Liver (tissue), 8 donors: ENCODE measurements at regions not wholly inside any gene's neighbourhood (a gene's known extent, or its start where the extent isn't known, plus 50 kb on each side); places are given as distances from the start of the nearest gene placed in this dataset.

Experiments used
- DNase-seq: peaks from one replicate; pipeline ENCODE4 v3.0.0-alpha.2; 2017; ENCODE audit warnings: low spot score
- H3K27ac ChIP-seq, 2 donors: one replicate each; pipeline ENCODE4 v1.7.0; 2013; ENCODE audit warnings: inconsistent platforms in 2 of 2, low read length in 2 of 2, control low read depth in 1 of 2, low read depth in 1 of 2, mild to moderate bottlenecking in 1 of 2
- H3K27me3 ChIP-seq, 4 donors: one replicate each; pipeline versions ENCODE4 v1.6.1 to v1.7.0; 2013; ENCODE audit warnings: low read length in 3 of 4, inconsistent platforms in 1 of 4, mild to moderate bottlenecking in 1 of 4, moderate library complexity in 1 of 4; ENCODE audit not compliant: control insufficient read depth in 4 of 4, insufficient read depth in 4 of 4
- H3K36me3 ChIP-seq, 4 donors: one replicate each; pipeline versions ENCODE4 v1.6.1 to v1.7.0; 2013; ENCODE audit warnings: low read length in 3 of 4, mild to moderate bottlenecking in 3 of 4, low read depth in 1 of 4, moderate library complexity in 1 of 4; ENCODE audit not compliant: control insufficient read depth in 4 of 4, insufficient read depth in 3 of 4
- H3K4me1 ChIP-seq, 4 donors: one replicate each; pipeline versions ENCODE4 v1.6.1 to v1.7.0; 2013; ENCODE audit warnings: low read length in 3 of 4, mild to moderate bottlenecking in 3 of 4, moderate library complexity in 1 of 4; ENCODE audit not compliant: control insufficient read depth in 4 of 4, insufficient read depth in 4 of 4
- H3K4me3 ChIP-seq, 3 donors: one replicate each; pipeline versions ENCODE4 v1.6.1 to v1.7.0; 2013; ENCODE audit warnings: low read length in 3 of 3, control low read depth in 1 of 3, low read depth in 1 of 3, mild to moderate bottlenecking in 1 of 3
- H3K9ac ChIP-seq, 2 donors: one replicate each; pipeline ENCODE4 v1.7.0; 2013; ENCODE audit warnings: low read length in 2 of 2, mild to moderate bottlenecking in 2 of 2, moderate library complexity in 2 of 2, control low read depth in 1 of 2, low read depth in 1 of 2
- H3K9me3 ChIP-seq, 4 donors: one replicate each; pipeline versions ENCODE4 v1.6.1 to v1.7.0; 2013; ENCODE audit warnings: low read length in 3 of 4; ENCODE audit not compliant: control insufficient read depth in 4 of 4
- CTCF ChIP-seq: fragments of 150-350 bp; IDR thresholded peaks from 2 replicates; pipeline ENCODE4 v1.5.1; 2017; ENCODE audit warnings: improper control_type of control experiment, low read depth, low read length; ENCODE audit not compliant: missing input control
- EGR1 ChIP-seq, 2 donors: IDR thresholded peaks; 2 replicates each; pipeline ENCODE4 v1.6.1; 2016 to 2018; ENCODE audit warnings: antibody characterized with exemption in 2 of 2, low read depth in 2 of 2
- FOXA1 ChIP-seq: IDR thresholded peaks from 2 replicates; pipeline ENCODE4 v1.6.1; 2016; ENCODE audit warnings: antibody characterized with exemption
- FOXA2 ChIP-seq: IDR thresholded peaks from 2 replicates; pipeline ENCODE4 v1.6.1; 2016; ENCODE audit warnings: antibody characterized with exemption
- GABPA ChIP-seq, 2 donors: IDR thresholded peaks in 1 of 2; conservative IDR thresholded peaks in 1 of 2; 2 replicates each; pipeline ENCODE4 v1.6.1; 2016; ENCODE audit warnings: antibody characterized with exemption in 2 of 2, mild to moderate bottlenecking in 1 of 2, moderate library complexity in 1 of 2
- HNF4A ChIP-seq, 2 donors: conservative IDR thresholded peaks; 2 replicates each; pipeline ENCODE4 v1.6.1; 2016; ENCODE audit warnings: antibody characterized with exemption in 2 of 2, mild to moderate bottlenecking in 2 of 2
- HNF4G ChIP-seq: IDR thresholded peaks from 2 replicates; pipeline ENCODE4 v1.6.1; 2016; ENCODE audit warnings: antibody characterized with exemption
- JUND ChIP-seq, 2 donors: IDR thresholded peaks; 2 replicates each; pipeline ENCODE4 v1.6.1; 2016; ENCODE audit warnings: antibody characterized with exemption in 2 of 2
- NR2F2 ChIP-seq: IDR thresholded peaks from 2 replicates; pipeline ENCODE4 v1.6.1; 2016; ENCODE audit warnings: antibody characterized with exemption
- RAD21 ChIP-seq, 2 donors: IDR thresholded peaks; 2 replicates each; pipeline ENCODE4 v1.6.1; 2016; ENCODE audit warnings: antibody characterized with exemption in 2 of 2, mild to moderate bottlenecking in 2 of 2
- REST ChIP-seq: IDR thresholded peaks from 2 replicates; pipeline ENCODE4 v1.6.1; 2016; ENCODE audit warnings: antibody characterized with exemption, mild to moderate bottlenecking
- RXRA ChIP-seq, 2 donors: IDR thresholded peaks; 2 replicates each; pipeline ENCODE4 v1.6.1; 2017 to 2018; ENCODE audit warnings: antibody characterized with exemption in 2 of 2, mild to moderate bottlenecking in 1 of 2
- SP1 ChIP-seq: IDR thresholded peaks from 2 replicates; pipeline ENCODE4 v1.6.1; 2018; ENCODE audit warnings: antibody characterized with exemption, mild to moderate bottlenecking
- TAF1 ChIP-seq: conservative IDR thresholded peaks from 2 replicates; pipeline ENCODE4 v1.6.1; 2016; ENCODE audit warnings: antibody characterized with exemption, mild to moderate bottlenecking
- YY1 ChIP-seq: IDR thresholded peaks from 2 replicates; pipeline ENCODE4 v1.6.1; 2016; ENCODE audit warnings: antibody characterized with exemption, mild to moderate bottlenecking
- WGBS: extraction: QIAGEN DNeasy Blood & Tissue Kit; methylation state at CpG from one replicate; pipeline ENCODE4 v1.1.7; 2013; 5-methylcytosine and 5-hydroxymethylcytosine counted together
- TF ChIP-seq, protein P1 (sequence below): IDR thresholded peaks from 2 replicates; pipeline ENCODE4 v1.6.1; 2016; ENCODE audit warnings: antibody characterized with exemption
- TF ChIP-seq, protein P2 (sequence below): IDR thresholded peaks from 2 replicates; pipeline ENCODE4 v1.6.1; 2016; ENCODE audit warnings: antibody characterized with exemption
- TF ChIP-seq, protein P3 (sequence below): IDR thresholded peaks from 2 replicates; pipeline ENCODE4 v1.6.1; 2016; ENCODE audit warnings: antibody characterized with exemption
- donor health status: healthy.
- donor health status: healthy.
- donor health status: healthy.
- donor health status: healthy.
- donor health status: healthy.

GRCh38 chr21:28226563-28226962 is 766.1 kb downstream of the LTN1 start:
- WGBS, result 88% methylated on average over 2 of the region's 2 CpGs
- no peak overlapping the region for H3K27ac ChIP-seq
- TF ChIP-seq EGR1 (IDR thresholded peaks at IDR 0.05; ENCODE audit: low read depth in 2 of 2) (no peak), RXRA (IDR thresholded peaks at IDR 0.05) (no peak), JUND (IDR thresholded peaks at IDR 0.05) (no peak), YY1 (no peak), FOXA2 (no peak), HNF4G (no peak), NR2F2 (no peak), REST (no peak), CTCF (no peak), FOXA1 (no peak), SP1 (no peak), TAF1 (no peak)
- TF ChIP-seq, protein P1, sequence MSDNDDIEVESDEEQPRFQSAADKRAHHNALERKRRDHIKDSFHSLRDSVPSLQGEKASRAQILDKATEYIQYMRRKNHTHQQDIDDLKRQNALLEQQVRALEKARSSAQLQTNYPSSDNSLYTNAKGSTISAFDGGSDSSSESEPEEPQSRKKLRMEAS, result no peak
- TF ChIP-seq, protein P2, sequence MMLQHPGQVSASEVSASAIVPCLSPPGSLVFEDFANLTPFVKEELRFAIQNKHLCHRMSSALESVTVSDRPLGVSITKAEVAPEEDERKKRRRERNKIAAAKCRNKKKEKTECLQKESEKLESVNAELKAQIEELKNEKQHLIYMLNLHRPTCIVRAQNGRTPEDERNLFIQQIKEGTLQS, result no peak
- no peak for DNase-seq
- H3K4me3 ChIP-seq, result no peak overlapping the region
- H3K4me1 ChIP-seq, result no peaks in the 10 kb centered on the region
- H3K9ac ChIP-seq, result no peak overlapping the region
- H3K36me3 ChIP-seq, result no peaks in the 10 kb centered on the region
- no peaks in the 10 kb centered on the region for H3K27me3 ChIP-seq
- H3K9me3 ChIP-seq, result no peaks in the 10 kb centered on the region

GRCh38 chr21:28224191-28224726 is 768.4 kb downstream of the LTN1 start:
- no peak for DNase-seq
- H3K9me3 ChIP-seq, result no peaks in the 10 kb centered on the region
- TF ChIP-seq, protein P1, result no peak
- TF ChIP-seq CTCF, result no peak
- no peak for TF ChIP-seq SP1
- TF ChIP-seq RXRA (IDR thresholded peaks at IDR 0.05), result no peak
- TF ChIP-seq FOXA2, result no peak
- TF ChIP-seq, protein P3, sequence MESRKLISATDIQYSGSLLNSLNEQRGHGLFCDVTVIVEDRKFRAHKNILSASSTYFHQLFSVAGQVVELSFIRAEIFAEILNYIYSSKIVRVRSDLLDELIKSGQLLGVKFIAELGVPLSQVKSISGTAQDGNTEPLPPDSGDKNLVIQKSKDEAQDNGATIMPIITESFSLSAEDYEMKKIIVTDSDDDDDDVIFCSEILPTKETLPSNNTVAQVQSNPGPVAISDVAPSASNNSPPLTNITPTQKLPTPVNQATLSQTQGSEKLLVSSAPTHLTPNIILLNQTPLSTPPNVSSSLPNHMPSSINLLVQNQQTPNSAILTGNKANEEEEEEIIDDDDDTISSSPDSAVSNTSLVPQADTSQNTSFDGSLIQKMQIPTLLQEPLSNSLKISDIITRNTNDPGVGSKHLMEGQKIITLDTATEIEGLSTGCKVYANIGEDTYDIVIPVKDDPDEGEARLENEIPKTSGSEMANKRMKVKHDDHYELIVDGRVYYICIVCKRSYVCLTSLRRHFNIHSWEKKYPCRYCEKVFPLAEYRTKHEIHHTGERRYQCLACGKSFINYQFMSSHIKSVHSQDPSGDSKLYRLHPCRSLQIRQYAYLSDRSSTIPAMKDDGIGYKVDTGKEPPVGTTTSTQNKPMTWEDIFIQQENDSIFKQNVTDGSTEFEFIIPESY, result no peak
- no peak for TF ChIP-seq EGR1 (IDR thresholded peaks at IDR 0.05; ENCODE audit: low read depth in 2 of 2)
- no peak for TF ChIP-seq JUND (IDR thresholded peaks at IDR 0.05)
- no peak for TF ChIP-seq HNF4A (conservative IDR thresholded peaks at IDR 0.05)
- TF ChIP-seq NR2F2, result no peak
- TF ChIP-seq FOXA1, result no peak
- TF ChIP-seq RAD21 (IDR thresholded peaks at IDR 0.05), result no peak
- TF ChIP-seq GABPA (IDR thresholded peaks at IDR 0.05 in 1 of 2, conservative IDR thresholded peaks at IDR 0.05 in 1 of 2), result no peak
- no peak for TF ChIP-seq HNF4G
- TF ChIP-seq, protein P2, result no peak
- TF ChIP-seq TAF1, result no peak
- no peak for TF ChIP-seq YY1

More at GRCh38 chr21:28224191-28224726, 768.4 kb downstream of the LTN1 start:
- Histone ChIP-seq H3K27ac (no peak overlapping the region), H3K9ac (no peak overlapping the region), H3K36me3 (no peaks in the 10 kb centered on the region), H3K27me3 (no peaks in the 10 kb centered on the region), H3K4me3 (no peak overlapping the region), H3K4me1 (no peaks in the 10 kb centered on the region)
- 93% methylated on average over 6 of the region's 6 CpGs for WGBS
